ENCODE measurements at regions not wholly inside any gene's neighbourhood (a gene's known extent, or its start where the extent isn't known, plus 50 kb on each side); places are given as distances from the start of the nearest gene placed in this dataset.

GRCh38 chr5:21603796-21604195 is 1249.3 kb downstream of the CDH12 start:
- Histone ChIP-seq H2AFZ (ENCODE audit: low read length) (no peak overlapping the region), H3K79me2 (ENCODE audit: low read length) (no peaks in the 10 kb centered on the region)
- DNase-seq, result no peak

GRCh38 chr5:21594566-21594965 is 1258.6 kb downstream of the CDH12 start:
- no peaks in the 10 kb centered on the region for H3K79me2 ChIP-seq (ENCODE audit: low read length)
- no peaks in the 10 kb centered on the region for H3F3A ChIP-seq (ENCODE audit: insufficient read depth, low read length)
- no peak for DNase-seq
- no peaks in the 10 kb centered on the region for H3K9me2 ChIP-seq (replicated peaks; ENCODE audit: insufficient read depth, low read length)
- H2AFZ ChIP-seq (ENCODE audit: low read length), result no peak overlapping the region
- no peaks in the 10 kb centered on the region for H3K9me3 ChIP-seq (replicated peaks; ENCODE audit: insufficient read depth, low read length)
- H3K4me2 ChIP-seq (ENCODE audit: low read depth, low read length), result no peak overlapping the region
- H3K27ac ChIP-seq (ENCODE audit: low read length), result no peak overlapping the region
- no peaks in the 10 kb centered on the region for H3K4me1 ChIP-seq (ENCODE audit: low read length)
- H3K4me3 ChIP-seq (ENCODE audit: low read length), result no peak overlapping the region
- no peaks in the 10 kb centered on the region for H3K27me3 ChIP-seq (replicated peaks; ENCODE audit: insufficient read depth, low read length)
- TF ChIP-seq EZH2 (optimal IDR thresholded peaks at IDR 0.05; ENCODE audit: low read depth, low read length) (no peak), CTCF (IDR thresholded peaks at IDR 0.05; ENCODE audit: low read length) (no peak), EZH2phosphoT487 (IDR thresholded peaks at IDR 0.05; ENCODE audit: low read length) (no peak)
- no peaks in the 10 kb centered on the region for H3K36me3 ChIP-seq (replicated peaks; ENCODE audit: insufficient read depth, low read length)
- H4K20me1 ChIP-seq (ENCODE audit: insufficient read depth, low read length), result no peaks in the 10 kb centered on the region
- H3K9ac ChIP-seq (ENCODE audit: low read length), result no peak overlapping the region

More at GRCh38 chr5:21603796-21604195, 1249.3 kb downstream of the CDH12 start:
- Histone ChIP-seq H3K9me3 (replicated peaks; ENCODE audit: insufficient read depth, low read length) (no peaks in the 10 kb centered on the region), H3K4me3 (ENCODE audit: low read length) (no peak overlapping the region), H3K9ac (ENCODE audit: low read length) (no peak overlapping the region), H3K27ac (ENCODE audit: low read length) (no peak overlapping the region), H3K4me1 (ENCODE audit: low read length) (no peaks in the 10 kb centered on the region), H4K20me1 (ENCODE audit: insufficient read depth, low read length) (no peaks in the 10 kb centered on the region), H3K36me3 (replicated peaks; ENCODE audit: insufficient read depth, low read length) (no peaks in the 10 kb centered on the region), H3K27me3 (replicated peaks; ENCODE audit: insufficient read depth, low read length) (no peaks in the 10 kb centered on the region), H3K4me2 (ENCODE audit: low read depth, low read length) (no peak overlapping the region), H3F3A (ENCODE audit: insufficient read depth, low read length) (no peaks in the 10 kb centered on the region), H3K9me2 (replicated peaks; ENCODE audit: insufficient read depth, low read length) (no peaks in the 10 kb centered on the region)
- TF ChIP-seq EZH2phosphoT487 (IDR thresholded peaks at IDR 0.05; ENCODE audit: low read length), result no peak
- no peak for TF ChIP-seq EZH2 (optimal IDR thresholded peaks at IDR 0.05; ENCODE audit: low read depth, low read length)
- no peak for TF ChIP-seq CTCF (IDR thresholded peaks at IDR 0.05; ENCODE audit: low read length)

- no peak overlapping the region for H2AFZ ChIP-seq (ENCODE audit: low read length)
- no peaks in the 10 kb centered on the region for H3K9me3 ChIP-seq (replicated peaks; ENCODE audit: insufficient read depth, low read length)
- H3K4me3 ChIP-seq (ENCODE audit: low read length), result no peak overlapping the region
- H3K27ac ChIP-seq (ENCODE audit: low read length), result no peak overlapping the region
- no peak overlapping the region for H3K4me2 ChIP-seq (ENCODE audit: low read depth, low read length)
- no peaks in the 10 kb centered on the region for H3K9me2 ChIP-seq (replicated peaks; ENCODE audit: insufficient read depth, low read length)
- no peak for DNase-seq
- H4K20me1 ChIP-seq (ENCODE audit: insufficient read depth, low read length), result no peaks in the 10 kb centered on the region
- no peak overlapping the region for H3K9ac ChIP-seq (ENCODE audit: low read length)
- no peaks in the 10 kb centered on the region for H3K4me1 ChIP-seq (ENCODE audit: low read length)
- no peaks in the 10 kb centered on the region for H3K79me2 ChIP-seq (ENCODE audit: low read length)
- TF ChIP-seq EZH2 (optimal IDR thresholded peaks at IDR 0.05; ENCODE audit: low read depth, low read length), result no peak
- TF ChIP-seq CTCF (IDR thresholded peaks at IDR 0.05; ENCODE audit: low read length), result no peak
- TF ChIP-seq EZH2phosphoT487 (IDR thresholded peaks at IDR 0.05; ENCODE audit: low read length), result no peak
- no peaks in the 10 kb centered on the region for H3F3A ChIP-seq (ENCODE audit: insufficient read depth, low read length)
- no peaks in the 10 kb centered on the region for H3K36me3 ChIP-seq (replicated peaks; ENCODE audit: insufficient read depth, low read length)
- no peaks in the 10 kb centered on the region for H3K27me3 ChIP-seq (replicated peaks; ENCODE audit: insufficient read depth, low read length)
Observed at GRCh38 chr5:21593261-21593660, 1259.9 kb downstream of the CDH12 start.

Measured in MM.1S (cell line).